ENCODE measurements at regions not wholly inside any gene's neighbourhood (a gene's known extent, or its start where the extent isn't known, plus 50 kb on each side); places are given as distances from the start of the nearest gene placed in this dataset.

GRCh38 chr3:157618075-157618760, 115.0 kb upstream of the VEPH1 start:
- H3K4me3 ChIP-seq (ENCODE audit: low read length), result no peak overlapping the region; the same call in 1 of the 2 replicates
- H3K27me3 ChIP-seq (ENCODE audit: low read length), result no peaks in the 10 kb centered on the region
- peak overlapping the region; percentile 34 for H3K4me2 ChIP-seq (ENCODE audit: low read depth, low read length, poor library complexity, severe bottlenecking)
- no peaks in the 10 kb centered on the region for H4K20me1 ChIP-seq (ENCODE audit: insufficient read depth, low read depth, low read length)
- DNase-seq, result peak; percentile 92
- no peak overlapping the region for H2AFZ ChIP-seq (ENCODE audit: low read length)
- no peak overlapping the region for H3K27ac ChIP-seq (ENCODE audit: low read length)
- H3K79me2 ChIP-seq (ENCODE audit: low read length), result no peaks in the 10 kb centered on the region
- H3K4me1 ChIP-seq (ENCODE audit: low read length), result peaks cover 9% of the 10 kb centered on the region
- no peaks in the 10 kb centered on the region for H3K9me3 ChIP-seq (ENCODE audit: low read length)
- H3K36me3 ChIP-seq (ENCODE audit: insufficient read depth, low read length), result no peaks in the 10 kb centered on the region
- H3K9me2 ChIP-seq (replicated peaks; ENCODE audit: insufficient read depth, low read length), result no peaks in the 10 kb centered on the region
- 0 out of 2 replicates have a peak overlapping the region, but pooled peaks have one; percentile 12 for H3K9ac ChIP-seq (ENCODE audit: low read length)

- no peaks in the 10 kb centered on the region for H4K20me1 ChIP-seq (ENCODE audit: insufficient read depth, low read depth, low read length)
- no peaks in the 10 kb centered on the region for H3K36me3 ChIP-seq (ENCODE audit: insufficient read depth, low read length)
- no peak for DNase-seq
- H3K9ac ChIP-seq (ENCODE audit: low read length), result no peak overlapping the region
- H3K27me3 ChIP-seq (ENCODE audit: low read length), result no peaks in the 10 kb centered on the region
- no peak overlapping the region for H3K4me3 ChIP-seq (ENCODE audit: low read length)
- H3K4me1 ChIP-seq (ENCODE audit: low read length), result peaks cover 9% of the 10 kb centered on the region
- no peaks in the 10 kb centered on the region for H3K79me2 ChIP-seq (ENCODE audit: low read length)
- no peaks in the 10 kb centered on the region for H3K9me3 ChIP-seq (ENCODE audit: low read length)
- H2AFZ ChIP-seq (ENCODE audit: low read length), result no peak overlapping the region
- H3K27ac ChIP-seq (ENCODE audit: low read length), result no peak overlapping the region
- H3K4me2 ChIP-seq (ENCODE audit: low read depth, low read length, poor library complexity, severe bottlenecking), result no peak overlapping the region
- no peaks in the 10 kb centered on the region for H3K9me2 ChIP-seq (replicated peaks; ENCODE audit: insufficient read depth, low read length)
Observed at GRCh38 chr3:157614896-157615295, 111.7 kb upstream of the VEPH1 start.

GRCh38 chr3:157611536-157612076, 108.4 kb upstream of the VEPH1 start:
- no peaks in the 10 kb centered on the region for H3K9me3 ChIP-seq (ENCODE audit: low read length)
- H4K20me1 ChIP-seq (ENCODE audit: insufficient read depth, low read depth, low read length), result no peaks in the 10 kb centered on the region
- no peak overlapping the region for H3K4me3 ChIP-seq (ENCODE audit: low read length)
- no peaks in the 10 kb centered on the region for H3K79me2 ChIP-seq (ENCODE audit: low read length)
- H2AFZ ChIP-seq (ENCODE audit: low read length), result no peak overlapping the region
- no peaks in the 10 kb centered on the region for H3K4me1 ChIP-seq (ENCODE audit: low read length)
- no peaks in the 10 kb centered on the region for H3K36me3 ChIP-seq (ENCODE audit: insufficient read depth, low read length)
- no peak overlapping the region for H3K9ac ChIP-seq (ENCODE audit: low read length)
- no peak overlapping the region for H3K27ac ChIP-seq (ENCODE audit: low read length)
- DNase-seq, result no peak
- H3K4me2 ChIP-seq (ENCODE audit: low read depth, low read length, poor library complexity, severe bottlenecking), result no peak overlapping the region
- no peaks in the 10 kb centered on the region for H3K27me3 ChIP-seq (ENCODE audit: low read length)
- no peaks in the 10 kb centered on the region for H3K9me2 ChIP-seq (replicated peaks; ENCODE audit: insufficient read depth, low read length)

GRCh38 chr3:157610876-157611535, 107.8 kb upstream of the VEPH1 start:
- no peaks in the 10 kb centered on the region for H4K20me1 ChIP-seq (ENCODE audit: insufficient read depth, low read depth, low read length)
- H3K27ac ChIP-seq (ENCODE audit: low read length), result no peak overlapping the region
- H3K9me3 ChIP-seq (ENCODE audit: low read length), result no peaks in the 10 kb centered on the region
- no peak overlapping the region for H3K4me3 ChIP-seq (ENCODE audit: low read length)
- H3K9ac ChIP-seq (ENCODE audit: low read length), result no peak overlapping the region
- H2AFZ ChIP-seq (ENCODE audit: low read length), result no peak overlapping the region
- H3K79me2 ChIP-seq (ENCODE audit: low read length), result no peaks in the 10 kb centered on the region
- no peaks in the 10 kb centered on the region for H3K36me3 ChIP-seq (ENCODE audit: insufficient read depth, low read length)
- no peaks in the 10 kb centered on the region for H3K27me3 ChIP-seq (ENCODE audit: low read length)
- H3K4me2 ChIP-seq (ENCODE audit: low read depth, low read length, poor library complexity, severe bottlenecking), result no peak overlapping the region
- no peak for DNase-seq
- H3K4me1 ChIP-seq (ENCODE audit: low read length), result no peaks in the 10 kb centered on the region
- no peaks in the 10 kb centered on the region for H3K9me2 ChIP-seq (replicated peaks; ENCODE audit: insufficient read depth, low read length)

- Histone ChIP-seq H3K9me3 (ENCODE audit: low read length) (no peaks in the 10 kb centered on the region), H2AFZ (ENCODE audit: low read length) (no peak overlapping the region)
Observed at GRCh38 chr3:157607826-157608405, 104.7 kb upstream of the VEPH1 start.

GRCh38 chr3:157606852-157607197, 103.6 kb upstream of the VEPH1 start:
- Histone ChIP-seq H3K36me3 (ENCODE audit: insufficient read depth, low read length) (no peaks in the 10 kb centered on the region), H3K9me3 (ENCODE audit: low read length) (no peaks in the 10 kb centered on the region), H3K4me1 (ENCODE audit: low read length) (no peaks in the 10 kb centered on the region), H3K79me2 (ENCODE audit: low read length) (no peaks in the 10 kb centered on the region), H3K9ac (ENCODE audit: low read length) (no peak overlapping the region), H2AFZ (ENCODE audit: low read length) (no peak overlapping the region; the same call in 1 of the 2 replicates), H3K27me3 (ENCODE audit: low read length) (no peaks in the 10 kb centered on the region), H4K20me1 (ENCODE audit: insufficient read depth, low read depth, low read length) (no peaks in the 10 kb centered on the region), H3K9me2 (replicated peaks; ENCODE audit: insufficient read depth, low read length) (no peaks in the 10 kb centered on the region), H3K4me2 (ENCODE audit: low read depth, low read length, poor library complexity, severe bottlenecking) (no peak overlapping the region), H3K4me3 (ENCODE audit: low read length) (no peak overlapping the region), H3K27ac (ENCODE audit: low read length) (no peak overlapping the region)
- DNase-seq, result no peak

More at GRCh38 chr3:157607826-157608405, 104.7 kb upstream of the VEPH1 start:
- Histone ChIP-seq H3K4me1 (ENCODE audit: low read length) (no peaks in the 10 kb centered on the region), H3K36me3 (ENCODE audit: insufficient read depth, low read length) (no peaks in the 10 kb centered on the region), H3K9ac (ENCODE audit: low read length) (no peak overlapping the region), H3K79me2 (ENCODE audit: low read length) (no peaks in the 10 kb centered on the region), H3K27ac (ENCODE audit: low read length) (no peak overlapping the region), H3K9me2 (replicated peaks; ENCODE audit: insufficient read depth, low read length) (no peaks in the 10 kb centered on the region), H4K20me1 (ENCODE audit: insufficient read depth, low read depth, low read length) (no peaks in the 10 kb centered on the region), H3K27me3 (ENCODE audit: low read length) (no peaks in the 10 kb centered on the region), H3K4me2 (ENCODE audit: low read depth, low read length, poor library complexity, severe bottlenecking) (no peak overlapping the region), H3K4me3 (ENCODE audit: low read length) (no peak overlapping the region)
- no peak for DNase-seq

- Histone ChIP-seq H3K4me2 (ENCODE audit: low read depth, low read length, poor library complexity, severe bottlenecking) (no peak overlapping the region), H3K27ac (ENCODE audit: low read length) (no peak overlapping the region), H3K9ac (ENCODE audit: low read length) (no peak overlapping the region), H3K79me2 (ENCODE audit: low read length) (no peaks in the 10 kb centered on the region), H3K9me3 (ENCODE audit: low read length) (no peaks in the 10 kb centered on the region), H3K36me3 (ENCODE audit: insufficient read depth, low read length) (no peaks in the 10 kb centered on the region), H3K4me3 (ENCODE audit: low read length) (no peak overlapping the region), H2AFZ (ENCODE audit: low read length) (no peak overlapping the region; the same call in 1 of the 2 replicates), H3K9me2 (replicated peaks; ENCODE audit: insufficient read depth, low read length) (no peaks in the 10 kb centered on the region), H3K27me3 (ENCODE audit: low read length) (no peaks in the 10 kb centered on the region), H4K20me1 (ENCODE audit: insufficient read depth, low read depth, low read length) (no peaks in the 10 kb centered on the region), H3K4me1 (ENCODE audit: low read length) (no peaks in the 10 kb centered on the region)
- peak; percentile 86 for DNase-seq
Observed at GRCh38 chr3:157606011-157606851, 103.0 kb upstream of the VEPH1 start.

All from Karpas-422 (cell line).